Fibroblast of villous mesenchyme (primary cell): ENCODE measurements at regions not wholly inside any gene's neighbourhood (a gene's known extent, or its start where the extent isn't known, plus 50 kb on each side); places are given as distances from the start of the nearest gene placed in this dataset.
A peak's percentile ranks its signal among the peaks of the same experiment; 100 is the strongest.

ENCODE experiments used
- DNase-seq: peaks from one replicate; pipeline ENCODE4 v3.0.0-alpha.2; 2010; ENCODE audit warnings: low read depth
- H3K4me3 ChIP-seq: 2 replicates; pipeline ENCODE4 v1.5.1; 2011; ENCODE audit warnings: low read depth, mild to moderate bottlenecking, low read length
- CTCF ChIP-seq: IDR thresholded peaks from 2 replicates; pipeline ENCODE4 v1.5.1; 2012; ENCODE audit warnings: low read depth, mild to moderate bottlenecking, low read length; ENCODE audit not compliant: insufficient read depth

- H3K4me3 ChIP-seq = no peak overlapping the region
- DNase-seq = peak; percentile 26
Observed at GRCh38 chr15:38671675-38672254, 107.2 kb upstream of the RASGRP1 start.

GRCh38 chr15:38672273-38672672 is 107.7 kb upstream of the RASGRP1 start:
- no peak overlapping the region for H3K4me3 ChIP-seq
- no peak for TF ChIP-seq CTCF
- no peak for DNase-seq

More at GRCh38 chr15:38671675-38672254, 107.2 kb upstream of the RASGRP1 start:
- no peak for TF ChIP-seq CTCF

- no peak for DNase-seq
- H3K4me3 ChIP-seq = no peak overlapping the region
- TF ChIP-seq CTCF = no peak
Observed at GRCh38 chr15:38672814-38673670, 108.4 kb upstream of the RASGRP1 start.

GRCh38 chr15:38674448-38674847 is 109.8 kb upstream of the RASGRP1 start:
- no peak for DNase-seq

GRCh38 chr15:38678281-38678680 is 113.7 kb upstream of the RASGRP1 start:
- no peak for DNase-seq
- no peak overlapping the region for H3K4me3 ChIP-seq
- no peak for TF ChIP-seq CTCF

More at GRCh38 chr15:38674448-38674847, 109.8 kb upstream of the RASGRP1 start:
- TF ChIP-seq CTCF = no peak
- H3K4me3 ChIP-seq = no peak overlapping the region

GRCh38 chr15:38680775-38681174 is 116.2 kb upstream of the RASGRP1 start:
- H3K4me3 ChIP-seq = no peak overlapping the region
- no peak for TF ChIP-seq CTCF
- no peak for DNase-seq
